Smooth muscle cell (in vitro differentiated cells): ENCODE measurements at regions not wholly inside any gene's neighbourhood (a gene's known extent, or its start where the extent isn't known, plus 50 kb on each side); places are given as distances from the start of the nearest gene placed in this dataset.
"Not testable (repeated sequence)": the region's sequence is repeated elsewhere in the genome, so short reads cannot be mapped to it uniquely, and the experiment has no call there.

ENCODE experiments used
- DNase-seq: peaks from one replicate; lab custom pipeline; 2025; ENCODE audit not compliant: unreplicated experiment; lab: John Stamatoyannopoulos, UW
- H2AFZ ChIP-seq: fragments of 200-600 bp; sonication (generic); 2 replicates; pipeline ENCODE4 v1.6.0; 2016; ENCODE audit warnings: antibody characterized with exemption, low read depth, mild to moderate bottlenecking
- H3F3A ChIP-seq: fragments of 200-600 bp; sonication (generic); 2 replicates; pipeline ENCODE4 v1.6.0; 2017; ENCODE audit warnings: antibody characterized with exemption, low read depth
- H3K27ac ChIP-seq: fragments of 200-600 bp; sonication (generic); 2 replicates; pipeline ENCODE4 v1.5.1; 2016; ENCODE audit warnings: low read depth, mild to moderate bottlenecking
- H3K27me3 ChIP-seq: fragments of 200-600 bp; sonication (generic); 2 replicates; pipeline ENCODE4 v1.6.1; 2016; ENCODE audit warnings: low read depth, mild to moderate bottlenecking
- H3K36me3 ChIP-seq: fragments of 200-600 bp; sonication (generic); 2 replicates; pipeline ENCODE4 v1.5.1; 2016; ENCODE audit warnings: low read depth
- H3K4me1 ChIP-seq: fragments of 200-600 bp; sonication (generic); 2 replicates; pipeline ENCODE4 v1.5.1; 2016; ENCODE audit warnings: low read depth
- H3K4me2 ChIP-seq: fragments of 200-600 bp; sonication (generic); 2 replicates; pipeline ENCODE4 v1.6.0; 2016; ENCODE audit warnings: mild to moderate bottlenecking
- H3K4me3 ChIP-seq: fragments of 200-600 bp; sonication (generic); 2 replicates; pipeline ENCODE4 v1.5.1; 2016; ENCODE audit warnings: mild to moderate bottlenecking
- H3K79me2 ChIP-seq: fragments of 200-600 bp; sonication (generic); 2 replicates; pipeline ENCODE4 v1.6.0; 2016; ENCODE audit warnings: low read depth, mild to moderate bottlenecking
- H3K9ac ChIP-seq: fragments of 200-600 bp; sonication (generic); 2 replicates; pipeline ENCODE4 v1.6.0; 2016; ENCODE audit warnings: low read depth
- H3K9me3 ChIP-seq: fragments of 200-600 bp; sonication (generic); replicated peaks from 2 replicates; pipeline ENCODE4 v1.5.1; 2016; ENCODE audit warnings: low read depth
- H4K20me1 ChIP-seq: fragments of 200-600 bp; sonication (generic); 2 replicates; pipeline ENCODE4 v1.6.0; 2016; ENCODE audit warnings: low read depth
- CTCF ChIP-seq: fragments of 200-600 bp; sonication (generic); IDR thresholded peaks from 2 replicates; pipeline ENCODE4 v1.5.1; 2017; ENCODE audit warnings: borderline replicate concordance, mild to moderate bottlenecking, antibody characterized with exemption; ENCODE audit not compliant: insufficient read depth, poor library complexity, severe bottlenecking
- WGBS: methylation state at CpG from one replicate; pipeline ENCODE4 v1.1.7; 2016; ENCODE audit warnings: low lambda C conversion rate; 5-methylcytosine and 5-hydroxymethylcytosine counted together

DNA sequence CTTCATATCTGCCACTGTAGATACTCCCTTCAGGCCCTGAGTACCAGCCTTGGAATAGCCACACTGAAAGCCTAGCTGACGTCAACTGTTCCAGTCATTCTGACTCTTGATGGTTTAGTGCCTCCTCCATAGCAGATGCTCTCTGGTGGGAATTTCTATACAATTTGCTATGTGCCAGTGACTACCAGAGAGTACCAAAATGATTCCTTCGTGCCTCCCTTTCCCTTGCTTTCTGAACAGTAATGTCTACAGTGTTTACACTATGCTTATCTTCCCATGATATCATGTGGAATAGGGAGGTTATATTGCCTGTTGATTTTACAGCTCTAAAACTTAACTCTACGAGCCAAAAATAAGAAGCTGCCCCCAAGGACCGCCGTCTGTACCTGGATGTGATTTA is 109.7 kb upstream of the GMNC start:
- Histone ChIP-seq H4K20me1 (no peaks in the 10 kb centered on the region), H3F3A (no peaks in the 10 kb centered on the region), H3K27me3 (no peaks in the 10 kb centered on the region), H3K79me2 (no peaks in the 10 kb centered on the region), H3K4me2 (no peak overlapping the region), H3K9ac (no peak overlapping the region), H3K36me3 (no peaks in the 10 kb centered on the region), H3K9me3 (no peaks in the 10 kb centered on the region), H3K4me3 (no peak overlapping the region), H3K4me1 (no peaks in the 10 kb centered on the region), H2AFZ (no peak overlapping the region), H3K27ac (no peak overlapping the region)
- DNase-seq, result no peak
- no peak for TF ChIP-seq CTCF
- WGBS, result 60% methylated on average over 5 of the region's 5 CpGs

- no peaks in the 10 kb centered on the region for H3K36me3 ChIP-seq
- no peaks in the 10 kb centered on the region for H4K20me1 ChIP-seq
- no peak overlapping the region for H3K9ac ChIP-seq
- no peak for DNase-seq
- H2AFZ ChIP-seq, result no peak overlapping the region
- H3K27me3 ChIP-seq, result no peaks in the 10 kb centered on the region
- no peaks in the 10 kb centered on the region for H3K79me2 ChIP-seq
- H3K4me2 ChIP-seq, result no peak overlapping the region
- TF ChIP-seq CTCF, result no peak
- no peaks in the 10 kb centered on the region for H3F3A ChIP-seq
- H3K4me3 ChIP-seq, result no peak overlapping the region
- H3K27ac ChIP-seq, result no peak overlapping the region
- H3K4me1 ChIP-seq, result no peaks in the 10 kb centered on the region
- H3K9me3 ChIP-seq, result no peaks in the 10 kb centered on the region
Measured at GRCh38 chr3:190970560-190970959, 108.1 kb upstream of the GMNC start.

- WGBS, result 81% methylated on average over 2 of the region's 2 CpGs
- Histone ChIP-seq H3K36me3 (no peaks in the 10 kb centered on the region), H3K27me3 (no peaks in the 10 kb centered on the region), H2AFZ (no peak overlapping the region), H3K27ac (no peak overlapping the region), H3K4me1 (peaks cover 6% of the 10 kb centered on the region), H3K9me3 (no peaks in the 10 kb centered on the region), H3K9ac (no peak overlapping the region), H4K20me1 (no peaks in the 10 kb centered on the region), H3K79me2 (no peaks in the 10 kb centered on the region), H3F3A (no peaks in the 10 kb centered on the region), H3K4me3 (no peak overlapping the region), H3K4me2 (no peak overlapping the region)
- no peak for TF ChIP-seq CTCF
- DNase-seq, result no peak
Measured at GRCh38 chr3:190968616-190969015, 106.1 kb upstream of the GMNC start.

- DNase-seq, H3K27ac ChIP-seq, H3K36me3 ChIP-seq, H3K4me1 ChIP-seq, H3K27me3 ChIP-seq, H3K79me2 ChIP-seq, H3F3A ChIP-seq, H3K9me3 ChIP-seq, H4K20me1 ChIP-seq: not testable (repeated sequence)
- Histone ChIP-seq H3K4me2 (peak overlapping the region; percentile 83), H3K9ac (peak overlapping the region; percentile 40), H3K4me3 (peak overlapping the region; percentile 65), H2AFZ (peak overlapping the region; percentile 90)
- WGBS, result 4% methylated on average over 19 of the region's 20 CpGs
Measured at GRCh38 chr3:190964931-190965330, 102.4 kb upstream of the GMNC start.
